ENCODE measurements at regions not wholly inside any gene's neighbourhood (a gene's known extent, or its start where the extent isn't known, plus 50 kb on each side); places are given as distances from the start of the nearest gene placed in this dataset.

GRCh38 chr4:155085843-155086530 is 122.4 kb upstream of the NPY2R start:
- TF ChIP-seq PPARA (CRISPR knock-in tag; IDR thresholded peaks at IDR 0.05; ENCODE audit: borderline replicate concordance) (no peak), PATZ1 (CRISPR knock-in tag; IDR thresholded peaks at IDR 0.05; ENCODE audit: borderline replicate concordance) (no peak), ZC3H10 (CRISPR knock-in tag; IDR thresholded peaks at IDR 0.05) (no peak), BACH2 (CRISPR knock-in tag; IDR thresholded peaks at IDR 0.05; ENCODE audit: borderline replicate concordance) (no peak), POU6F1 (CRISPR knock-in tag; IDR thresholded peaks at IDR 0.05; ENCODE audit: borderline replicate concordance, low read depth) (no peak), ZFP30 (CRISPR knock-in tag; IDR thresholded peaks at IDR 0.05) (no peak), TCF4 (CRISPR knock-in tag; IDR thresholded peaks at IDR 0.05; ENCODE audit: borderline replicate concordance) (no peak), GLIS3 (CRISPR knock-in tag; IDR thresholded peaks at IDR 0.05) (no peak)

All from SK-N-SH treated with all-trans-retinoic acid at 6 μM for 48 hours (cell line).